DOHH2 (cell line): ENCODE measurements at regions not wholly inside any gene's neighbourhood (a gene's known extent, or its start where the extent isn't known, plus 50 kb on each side); places are given as distances from the start of the nearest gene placed in this dataset.

Source experiments
- H3F3A ChIP-seq: fragments of 200-600 bp; sonication (generic), shearing (Covaris generic); 2 replicates; pipeline ENCODE4 v1.6.0; 2016; ENCODE audit warnings: antibody characterized with exemption, mild to moderate bottlenecking; ENCODE audit not compliant: control insufficient read depth, insufficient read depth
- H3K27ac ChIP-seq: fragments of 200-600 bp; sonication (generic); 2 replicates; pipeline ENCODE4 v1.5.1; 2014; ENCODE audit warnings: low read depth, mild to moderate bottlenecking, low read length, moderate library complexity
- H3K27me3 ChIP-seq: fragments of 200-600 bp; sonication (generic); 2 replicates; pipeline ENCODE4 v1.6.1; 2014; ENCODE audit warnings: mild to moderate bottlenecking, low read length, mixed read lengths; ENCODE audit not compliant: control insufficient read depth
- H3K36me3 ChIP-seq: fragments of 200-600 bp; sonication (generic); 2 replicates; pipeline ENCODE4 v1.6.1; 2014; ENCODE audit warnings: mild to moderate bottlenecking, low read length, moderate library complexity, mixed read lengths; ENCODE audit not compliant: control insufficient read depth
- H3K4me1 ChIP-seq: fragments of 200-600 bp; sonication (generic); 2 replicates; pipeline ENCODE4 v1.6.1; 2014; ENCODE audit warnings: mild to moderate bottlenecking, low read length, mixed read lengths; ENCODE audit not compliant: control insufficient read depth
- H3K4me2 ChIP-seq: fragments of 200-600 bp; sonication (generic); 2 replicates; pipeline ENCODE4 v1.6.0; 2014; ENCODE audit warnings: mild to moderate bottlenecking, low read length, moderate library complexity
- H3K4me3 ChIP-seq: fragments of 200-600 bp; sonication (generic); 2 replicates; pipeline ENCODE4 v1.5.1; 2014; ENCODE audit warnings: mild to moderate bottlenecking, low read length, mixed read lengths
- H3K79me2 ChIP-seq: fragments of 200-600 bp; sonication (generic); 2 replicates; pipeline ENCODE4 v1.6.1; 2014; ENCODE audit warnings: mild to moderate bottlenecking, low read length, mixed read lengths; ENCODE audit not compliant: control insufficient read depth
- H3K9me2 ChIP-seq: fragments of 200-600 bp; sonication (generic); replicated peaks from 2 replicates; pipeline ENCODE4 v1.6.1; 2014; ENCODE audit warnings: mild to moderate bottlenecking, low read length, mixed read lengths; ENCODE audit not compliant: control insufficient read depth
- H3K9me3 ChIP-seq: fragments of 200-600 bp; sonication (generic); 2 replicates; pipeline ENCODE4 v1.6.1; 2014; ENCODE audit warnings: antibody characterized with exemption, low read length, mixed read lengths; ENCODE audit not compliant: control insufficient read depth, insufficient read depth
- H4K20me1 ChIP-seq: fragments of 200-600 bp; sonication (generic); 2 replicates; pipeline ENCODE4 v1.6.0; 2014; ENCODE audit warnings: low read depth, mild to moderate bottlenecking, antibody characterized with exemption, low read length, moderate library complexity; ENCODE audit not compliant: control insufficient read depth, insufficient read depth
- CTCF ChIP-seq: fragments of 200-600 bp; sonication (generic); IDR thresholded peaks from one replicate; pipeline ENCODE4 v1.5.1; 2014; ENCODE audit warnings: antibody characterized with exemption, mild to moderate bottlenecking, low read depth, low read length; ENCODE audit not compliant: poor library complexity, severe bottlenecking
- EZH2phosphoT487 ChIP-seq: fragments of 200-600 bp; sonication (generic); IDR thresholded peaks from 2 replicates; pipeline ENCODE4 v1.6.1; 2017; ENCODE audit warnings: borderline replicate concordance, mild to moderate bottlenecking, antibody characterized with exemption, low read length, moderate library complexity, mixed read lengths

GRCh38 chr9:3004572-3004971 is 160.7 kb upstream of the PUM3 start:
- H3K27me3 ChIP-seq, result peaks cover 17% of the 10 kb centered on the region
- no peaks in the 10 kb centered on the region for H3K4me1 ChIP-seq
- no peaks in the 10 kb centered on the region for H3K36me3 ChIP-seq
- no peak for TF ChIP-seq EZH2phosphoT487
- TF ChIP-seq CTCF, result no peak
- no peaks in the 10 kb centered on the region for H3K9me2 ChIP-seq
- no peak overlapping the region for H3K4me3 ChIP-seq
- no peak overlapping the region for H3K27ac ChIP-seq
- H3K9me3 ChIP-seq, result no peaks in the 10 kb centered on the region
- H3F3A ChIP-seq, result no peaks in the 10 kb centered on the region
- no peaks in the 10 kb centered on the region for H4K20me1 ChIP-seq
- no peak overlapping the region for H3K4me2 ChIP-seq
- H3K79me2 ChIP-seq, result no peaks in the 10 kb centered on the region

GRCh38 chr9:3001311-3001710 is 157.4 kb upstream of the PUM3 start:
- H3K4me3 ChIP-seq, result no peak overlapping the region
- TF ChIP-seq EZH2phosphoT487, result no peak
- no peak for TF ChIP-seq CTCF
- H3K4me2 ChIP-seq, result no peak overlapping the region
- H4K20me1 ChIP-seq, result no peaks in the 10 kb centered on the region
- no peaks in the 10 kb centered on the region for H3K79me2 ChIP-seq
- H3K27ac ChIP-seq, result no peak overlapping the region
- H3K9me2 ChIP-seq, result no peaks in the 10 kb centered on the region
- peaks cover 17% of the 10 kb centered on the region for H3K27me3 ChIP-seq
- no peaks in the 10 kb centered on the region for H3F3A ChIP-seq
- no peaks in the 10 kb centered on the region for H3K36me3 ChIP-seq
- 0 out of 2 replicates have a peak, but pooled peaks cover 5% of the 10 kb centered on the region for H3K4me1 ChIP-seq
- no peaks in the 10 kb centered on the region for H3K9me3 ChIP-seq

GRCh38 chr9:2992427-2992826 is 148.5 kb upstream of the PUM3 start:
- Histone ChIP-seq H3K27ac (no peak overlapping the region), H3K4me2 (no peak overlapping the region), H3K4me1 (no peaks in the 10 kb centered on the region), H3K79me2 (no peaks in the 10 kb centered on the region), H3K36me3 (no peaks in the 10 kb centered on the region), H4K20me1 (no peaks in the 10 kb centered on the region), H3K27me3 (no peaks in the 10 kb centered on the region), H3K9me2 (no peaks in the 10 kb centered on the region), H3F3A (no peaks in the 10 kb centered on the region), H3K9me3 (no peaks in the 10 kb centered on the region), H3K4me3 (no peak overlapping the region)
- TF ChIP-seq EZH2phosphoT487 (no peak), CTCF (no peak)

- no peak for TF ChIP-seq EZH2phosphoT487
- no peak for TF ChIP-seq CTCF
- Histone ChIP-seq H3F3A (no peaks in the 10 kb centered on the region), H3K9me3 (no peaks in the 10 kb centered on the region), H3K36me3 (no peaks in the 10 kb centered on the region), H3K4me3 (no peak overlapping the region), H3K4me2 (no peak overlapping the region), H3K4me1 (no peaks in the 10 kb centered on the region), H3K79me2 (no peaks in the 10 kb centered on the region), H3K9me2 (no peaks in the 10 kb centered on the region), H4K20me1 (no peaks in the 10 kb centered on the region), H3K27ac (no peak overlapping the region), H3K27me3 (0 out of 2 replicates have a peak, but pooled peaks cover 3% of the 10 kb centered on the region)
These were observed 147.4 kb upstream of the PUM3 start for GRCh38 chr9:2991292-2991691.
